Epithelial cell of proximal tubule (primary cell): ENCODE measurements at regions not wholly inside any gene's neighbourhood (a gene's known extent, or its start where the extent isn't known, plus 50 kb on each side); places are given as distances from the start of the nearest gene placed in this dataset.

ENCODE experiments used
- DNase-seq: peaks from one replicate; pipeline ENCODE4 v3.0.0-alpha.2; 2011; ENCODE audit warnings: low read depth
- H3K4me3 ChIP-seq: 2 replicates; pipeline ENCODE4 v1.5.1; 2011; ENCODE audit warnings: low read depth, mild to moderate bottlenecking, low read length
- CTCF ChIP-seq: conservative IDR thresholded peaks from 2 replicates; pipeline ENCODE4 v1.5.1; 2012; ENCODE audit warnings: low read depth, mild to moderate bottlenecking, low read length

DNA sequence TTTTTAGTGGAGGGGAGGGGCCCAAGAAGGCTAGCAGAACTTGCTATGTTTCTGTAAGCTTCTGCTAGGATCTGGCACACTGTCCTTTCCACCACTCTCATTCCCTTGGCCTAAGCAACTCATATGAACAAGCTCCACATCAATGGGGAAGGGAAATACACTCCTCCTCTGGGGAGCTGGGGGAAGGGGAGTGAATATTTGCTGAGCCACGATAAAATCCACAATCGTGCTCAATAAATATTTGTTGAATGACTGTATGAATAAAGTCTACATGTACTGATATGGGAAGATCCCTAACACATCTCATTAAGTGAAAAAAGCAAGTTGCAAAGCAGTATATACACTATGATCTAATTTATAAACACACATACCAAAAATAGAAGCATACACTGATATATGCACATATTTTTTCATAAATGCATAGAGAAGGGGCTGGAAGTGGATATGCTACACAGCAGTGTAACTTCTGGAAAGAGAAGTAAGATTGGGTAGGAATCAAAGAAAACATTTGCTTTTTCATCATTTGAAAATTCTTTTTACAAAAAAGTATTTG, 95.8 kb upstream of the EFHC2 start:
- TF ChIP-seq CTCF: no peak

DNA sequence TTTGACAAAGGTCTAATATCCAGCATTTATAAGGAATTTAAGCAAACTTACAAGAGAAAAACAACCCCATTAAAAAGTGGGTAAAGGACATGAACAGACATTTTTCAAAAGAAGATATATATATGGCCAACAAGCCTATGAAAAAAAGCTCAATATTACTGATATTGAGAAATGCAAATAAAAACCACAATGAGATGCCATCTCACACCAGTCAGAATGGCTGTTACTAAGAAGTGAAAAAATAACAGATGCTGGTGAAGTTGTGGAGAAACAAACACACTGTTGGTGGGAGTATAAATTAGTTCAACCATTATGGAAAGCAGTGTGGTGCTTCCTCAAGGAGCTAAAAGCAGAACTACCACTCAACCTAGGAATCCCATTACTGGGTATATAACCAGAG, 91.6 kb upstream of the EFHC2 start:
- TF ChIP-seq CTCF: no peak
- no peak overlapping the region for H3K4me3 ChIP-seq
- no peak for DNase-seq

More for the DNA sequence above, 95.8 kb upstream of the EFHC2 start:
- H3K4me3 ChIP-seq: no peak overlapping the region
- DNase-seq: no peak

GRCh38 chrX:44433556-44433955, 90.1 kb upstream of the EFHC2 start:
- TF ChIP-seq CTCF: no peak
- no peak for DNase-seq
- H3K4me3 ChIP-seq: no peak overlapping the region

- no peak for DNase-seq
- TF ChIP-seq CTCF: no peak
Measured at GRCh38 chrX:44432641-44433040, 89.2 kb upstream of the EFHC2 start.

DNA sequence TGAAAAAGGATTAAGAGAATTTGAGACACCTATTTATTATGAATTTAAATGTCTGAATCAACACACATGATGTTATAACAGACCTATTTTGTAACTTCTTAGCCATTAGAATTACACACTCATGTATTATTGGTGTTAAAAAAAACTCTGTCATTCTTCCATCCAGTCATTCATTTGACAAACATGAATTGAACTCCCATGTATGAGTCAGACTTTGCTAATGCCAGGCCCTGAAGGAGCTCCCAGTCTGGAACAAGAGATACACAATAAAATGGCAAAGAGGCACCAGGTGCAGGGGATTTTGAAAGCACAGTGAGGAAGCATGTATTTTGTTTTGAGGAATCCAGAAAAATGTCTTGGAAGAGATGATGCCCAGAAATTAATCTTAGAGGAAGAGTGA, 87.7 kb upstream of the EFHC2 start:
- TF ChIP-seq CTCF: no peak
- no peak for DNase-seq
- H3K4me3 ChIP-seq: no peak overlapping the region

More at GRCh38 chrX:44432641-44433040, 89.2 kb upstream of the EFHC2 start:
- no peak overlapping the region for H3K4me3 ChIP-seq

GRCh38 chrX:44428989-44429627, 85.6 kb upstream of the EFHC2 start:
- TF ChIP-seq CTCF: no peak
- no peak for DNase-seq
- no peak overlapping the region for H3K4me3 ChIP-seq

DNA sequence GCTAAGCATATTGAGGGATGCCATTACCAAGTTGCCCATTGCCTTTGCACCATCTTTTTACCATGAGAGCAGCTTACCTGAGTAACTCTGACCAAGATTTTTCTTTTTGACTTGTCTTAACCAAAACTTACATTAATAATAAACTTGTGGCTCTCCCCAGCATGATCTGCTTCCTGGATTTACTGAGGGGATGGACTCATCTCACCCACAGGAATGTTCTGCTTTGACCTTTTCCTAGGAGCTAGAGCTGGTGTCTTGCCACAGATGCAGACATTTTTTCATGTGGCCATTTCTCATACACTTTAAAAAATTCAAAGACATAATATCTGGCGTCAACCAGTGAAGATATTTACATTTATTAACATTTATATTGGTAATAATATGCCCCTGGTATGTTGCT, 79.2 kb upstream of the EFHC2 start:
- H3K4me3 ChIP-seq: no peak overlapping the region

More for the DNA sequence above, 79.2 kb upstream of the EFHC2 start:
- no peak for TF ChIP-seq CTCF
- DNase-seq: no peak
